ENCODE measurements at regions not wholly inside any gene's neighbourhood (a gene's known extent, or its start where the extent isn't known, plus 50 kb on each side); places are given as distances from the start of the nearest gene placed in this dataset.
"Not testable (repeated sequence)": the region's sequence is repeated elsewhere in the genome, so short reads cannot be mapped to it uniquely, and the experiment has no call there.

DNA sequence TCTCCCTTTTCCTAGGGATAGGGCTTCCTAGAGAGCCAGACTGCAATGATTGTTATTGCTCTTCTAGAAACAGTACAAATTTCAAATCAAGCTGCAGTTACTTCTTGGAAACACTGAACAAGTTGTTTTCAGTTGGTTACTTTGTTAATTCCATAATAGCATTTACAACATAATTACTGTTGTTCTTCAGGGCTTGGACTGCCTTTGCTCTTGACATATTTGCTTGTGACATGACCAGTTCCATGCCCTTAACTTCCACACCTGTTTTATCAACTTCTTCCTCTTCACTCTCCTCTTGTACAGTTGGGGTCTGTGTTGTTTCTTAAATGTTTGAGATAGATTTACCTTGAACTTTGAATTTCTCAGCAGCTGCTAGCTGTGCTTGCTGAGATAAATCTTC lies 104.4 kb downstream of the SEC23IP start:
- no peak for DNase-seq

DNA sequence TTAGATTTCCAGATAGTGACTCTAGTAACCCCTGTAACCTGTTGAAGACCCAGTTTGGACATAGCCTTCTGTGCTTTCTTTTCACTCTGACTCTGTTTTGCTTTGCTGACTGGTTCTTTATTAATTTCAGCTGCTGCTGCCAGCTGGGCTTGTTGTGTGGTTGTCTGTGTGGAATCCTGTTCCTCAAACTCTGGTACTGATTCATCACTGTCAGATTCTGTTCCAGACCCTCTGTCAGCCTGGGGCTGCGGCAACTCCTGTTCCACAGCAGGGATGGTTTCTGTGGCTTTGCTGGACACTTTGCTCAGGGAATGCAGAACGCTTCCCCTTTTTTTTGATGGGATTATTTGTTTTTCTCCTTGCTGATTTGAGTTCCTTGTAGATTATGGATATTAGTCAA lies 104.9 kb downstream of the SEC23IP start:
- no peak for DNase-seq

DNA sequence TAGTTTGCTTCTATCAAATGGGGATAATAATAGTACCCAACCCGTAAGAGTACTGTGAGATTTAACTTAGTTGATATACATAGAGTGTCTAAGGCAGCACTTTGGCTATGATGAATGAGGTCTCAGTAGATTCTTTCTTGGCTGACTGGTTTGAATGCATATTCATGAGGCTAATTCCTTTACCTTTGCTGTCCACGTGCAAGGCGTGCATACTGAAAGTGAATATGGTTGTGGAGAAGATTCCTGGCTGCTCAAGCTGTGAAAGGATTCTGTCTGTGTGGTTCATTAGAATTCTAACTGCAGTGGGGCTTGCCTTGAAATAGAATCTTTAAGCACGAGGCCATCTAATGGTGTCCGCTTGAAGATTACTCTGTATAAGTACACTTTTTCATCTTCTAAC lies 110.3 kb downstream of the SEC23IP start:
- no peak for DNase-seq

DNA sequence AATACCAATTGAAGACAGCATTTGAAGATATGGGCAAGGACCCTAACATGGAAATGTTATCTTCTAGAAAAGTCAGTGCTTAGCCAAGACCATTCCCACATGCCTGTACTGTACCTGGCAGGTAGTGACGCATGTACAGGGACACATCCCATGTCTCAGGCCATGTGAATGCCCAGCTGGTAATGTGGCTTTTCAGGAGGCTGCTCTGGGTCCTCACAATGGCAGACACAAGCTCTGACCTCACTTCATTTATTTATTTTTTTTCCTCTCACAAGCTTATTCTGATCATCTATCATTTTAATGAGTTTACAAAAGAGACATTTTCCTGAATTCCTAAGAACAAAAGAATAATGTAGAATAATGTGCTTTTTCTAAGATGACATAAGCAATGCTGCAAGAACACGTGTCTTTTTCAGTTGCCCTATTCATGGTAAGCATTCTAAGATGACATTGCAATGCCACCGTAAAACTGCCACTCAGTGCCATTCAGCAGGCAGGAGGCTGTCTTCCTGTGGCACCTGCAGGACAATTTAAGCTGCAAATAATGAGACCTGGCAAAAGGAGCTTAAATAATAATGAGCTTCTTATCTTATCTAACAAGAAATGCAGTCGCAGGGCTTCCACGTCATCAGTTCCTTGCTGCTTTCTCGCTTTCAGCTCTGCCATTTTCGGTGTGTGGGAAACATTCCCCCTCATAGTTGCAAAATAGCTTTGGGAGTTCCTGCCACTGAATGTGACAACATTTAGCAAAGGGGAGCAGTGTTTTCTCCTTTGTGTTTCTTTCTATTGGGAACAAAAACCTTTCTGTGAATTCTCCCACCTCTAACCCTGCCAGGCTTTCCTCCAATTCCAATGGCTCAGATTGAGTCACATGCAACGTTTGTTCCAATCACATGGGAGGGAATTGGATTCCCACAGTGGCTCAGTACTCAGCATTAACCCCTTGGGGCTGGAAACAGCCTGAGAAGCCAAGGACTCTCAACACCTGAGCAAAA lies 113.0 kb downstream of the SEC23IP start:
- no peak for DNase-seq

DNA sequence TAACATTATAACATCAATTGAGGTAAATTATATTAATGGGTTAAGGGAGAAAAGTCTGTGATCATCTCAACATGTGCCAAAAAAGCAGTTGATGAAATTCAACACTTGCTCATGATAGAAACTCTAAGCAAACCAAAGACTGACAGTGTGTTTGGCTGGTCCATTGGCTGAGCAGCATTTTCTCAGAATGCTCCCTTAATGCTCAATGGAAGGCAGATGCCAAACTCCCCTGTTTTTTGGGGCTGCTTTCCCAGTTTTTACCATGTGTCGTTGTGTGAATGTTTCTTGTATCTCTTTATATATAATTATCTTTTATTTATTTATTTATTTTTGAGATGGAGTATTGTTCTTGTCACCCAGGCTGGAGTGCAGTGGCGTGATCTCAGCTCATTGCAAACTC lies 114.7 kb downstream of the SEC23IP start:
- DNase-seq, result no peak

DNA sequence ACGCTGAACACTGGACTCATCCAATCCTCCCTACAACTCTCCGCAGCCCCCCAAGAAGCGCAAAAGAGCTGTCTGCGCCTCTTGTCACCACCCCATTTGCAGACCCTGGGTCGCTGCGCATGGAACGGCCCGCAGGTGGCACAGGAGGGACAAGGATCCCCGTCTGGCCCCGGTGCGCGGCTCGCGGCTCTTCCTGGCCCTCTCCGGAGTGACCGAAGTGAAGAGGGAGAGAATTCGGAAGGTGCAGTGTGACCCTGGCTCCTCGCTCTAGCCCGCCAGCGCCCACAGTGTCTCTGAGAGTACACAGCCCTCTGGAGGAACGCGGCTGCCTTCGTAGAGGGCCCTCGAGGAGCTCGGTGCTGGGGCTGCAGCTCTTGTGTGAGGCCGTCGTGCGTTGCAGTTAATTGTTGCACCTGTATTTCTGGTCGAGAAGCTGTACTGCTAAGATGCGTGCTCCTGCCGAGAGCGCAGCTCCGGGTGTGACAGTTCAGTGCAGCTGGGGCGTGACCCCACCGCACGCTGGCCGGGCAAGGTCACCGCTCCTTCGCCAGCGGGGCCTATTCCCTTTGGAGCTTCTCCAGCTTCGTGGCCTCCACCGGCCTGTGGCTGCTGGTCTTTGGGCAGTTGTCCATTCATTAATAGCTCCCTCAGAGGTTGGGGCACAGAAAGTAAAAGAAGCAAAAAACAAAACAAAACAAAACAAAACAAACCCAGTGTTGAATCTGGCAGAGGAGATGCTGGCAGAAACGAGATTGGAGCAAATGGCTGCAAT lies 119.0 kb downstream of the SEC23IP start:
- DNase-seq, result no peak

DNA sequence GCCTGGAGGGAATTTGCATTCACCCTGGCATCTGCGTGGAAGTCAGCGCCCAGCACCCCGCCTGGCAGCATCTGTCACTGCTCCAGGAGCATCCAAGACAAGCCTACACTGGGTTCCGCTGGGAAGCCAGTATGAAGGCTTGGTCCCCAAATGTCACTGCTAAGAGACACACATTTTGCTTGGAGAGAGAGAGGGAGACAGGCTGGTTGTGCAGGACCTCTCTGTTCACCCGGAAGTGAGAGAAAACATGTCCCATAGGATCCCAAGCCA lies 119.5 kb downstream of the SEC23IP start:
- DNase-seq, result no peak

DNA sequence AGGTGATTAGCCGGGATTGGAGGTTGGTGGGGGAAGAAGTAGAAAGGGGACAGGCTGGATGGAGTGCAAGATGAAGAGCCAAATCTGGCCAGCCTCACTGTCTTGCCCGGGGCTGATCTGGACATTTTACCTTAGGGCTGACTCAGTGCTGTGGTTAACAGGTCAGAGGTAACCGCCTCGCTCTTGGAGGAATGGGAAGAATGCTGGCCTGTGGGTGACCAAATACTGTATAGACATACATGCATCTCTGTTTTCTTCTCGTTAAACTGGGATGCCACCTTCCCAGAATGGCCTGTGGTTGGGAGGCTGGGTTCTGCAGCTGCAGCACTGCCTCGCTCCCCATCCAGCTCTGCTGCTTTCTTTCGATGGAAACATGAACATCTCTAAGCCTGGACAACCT lies 120.0 kb downstream of the SEC23IP start:
- DNase-seq, result no peak

DNA sequence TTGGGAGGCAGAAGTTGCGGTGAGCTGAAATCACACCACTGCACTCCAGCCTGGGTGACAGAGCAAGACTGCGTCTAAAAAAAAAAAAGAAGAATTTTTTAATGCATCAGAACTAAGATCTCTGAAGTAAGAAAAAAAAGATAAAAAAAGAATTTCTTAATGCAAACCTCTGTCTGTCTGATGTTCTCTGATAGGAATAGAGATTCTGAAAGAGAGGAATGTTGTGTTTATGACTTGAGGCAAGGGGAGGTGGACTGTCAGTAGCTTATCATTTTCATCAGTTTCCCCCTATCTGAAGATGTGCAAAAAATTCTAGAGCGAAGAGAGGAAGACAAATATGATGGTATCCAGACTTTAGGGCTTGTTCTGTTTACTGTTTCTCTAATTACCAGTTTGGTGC lies 121.5 kb downstream of the SEC23IP start:
- no peak for DNase-seq

DNA sequence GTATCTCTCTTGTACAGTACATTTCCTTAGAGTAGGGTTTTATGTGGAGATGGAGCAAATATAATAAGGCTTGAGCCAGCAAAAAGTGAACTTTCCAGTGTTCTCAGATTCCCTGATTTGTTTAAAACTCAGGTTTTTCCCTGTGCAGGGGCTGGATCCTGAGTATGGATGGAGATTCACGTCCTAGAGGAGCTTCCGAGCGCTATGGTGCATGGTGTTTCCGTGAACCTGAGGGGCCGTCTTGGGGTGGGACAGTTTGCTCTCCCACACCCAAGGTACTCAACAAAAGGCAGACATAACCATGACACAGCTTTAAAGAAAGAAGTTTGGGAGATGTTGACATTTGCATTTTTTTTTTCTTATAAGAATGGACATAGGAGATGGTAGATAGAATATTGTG lies 122.5 kb downstream of the SEC23IP start:
- no peak for DNase-seq

DNA sequence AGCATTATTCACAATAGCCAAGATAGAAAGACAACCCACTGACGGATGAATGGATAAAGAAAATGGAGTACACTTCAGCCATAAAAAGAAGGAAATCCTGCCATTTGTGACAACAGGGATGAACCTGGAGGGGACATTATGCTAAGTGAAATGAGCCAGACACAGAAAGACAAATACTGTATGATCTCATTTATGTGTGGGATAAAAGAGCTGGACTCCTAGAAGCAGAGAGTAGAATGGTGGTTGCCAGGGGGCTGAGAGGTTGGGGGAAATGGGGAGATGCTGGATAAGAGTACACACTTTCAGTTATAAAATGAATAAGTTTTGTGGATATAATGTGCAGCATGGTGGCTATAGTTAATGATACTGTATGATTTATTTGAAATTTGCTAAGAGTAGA lies 124.4 kb downstream of the SEC23IP start:
- no peak for DNase-seq

DNA sequence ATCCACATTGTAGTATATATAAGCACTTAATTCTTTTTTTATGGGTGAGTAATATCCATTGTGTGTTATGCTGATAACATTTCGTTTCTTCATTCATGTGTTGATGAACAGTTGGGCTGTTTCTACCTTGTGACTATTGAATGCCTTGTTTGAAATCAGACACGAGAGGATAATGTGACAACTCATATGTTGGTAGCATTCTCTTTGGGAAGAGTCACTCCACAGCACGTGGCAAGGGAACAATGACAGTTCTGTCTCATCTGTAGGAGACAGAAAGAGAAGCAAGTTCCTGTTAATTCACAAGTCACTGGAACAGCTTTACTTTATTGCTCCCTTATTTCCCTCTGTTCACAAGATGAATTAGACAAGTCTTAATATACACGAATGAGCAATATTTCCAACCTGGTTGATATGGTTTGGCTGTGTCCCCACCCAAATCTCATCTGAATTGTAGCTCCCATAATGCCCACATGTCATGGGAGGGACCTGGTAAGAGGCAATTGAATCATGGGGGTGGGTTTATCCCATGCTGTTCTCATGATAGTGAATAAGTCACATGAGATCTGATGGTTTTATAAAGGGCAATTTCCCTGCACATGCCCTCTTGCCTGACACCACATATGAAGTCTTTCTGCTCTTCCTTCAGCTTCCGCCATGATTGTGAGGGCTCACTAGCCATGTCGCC lies 125.3 kb downstream of the SEC23IP start:
- DNase-seq, result no peak

DNA sequence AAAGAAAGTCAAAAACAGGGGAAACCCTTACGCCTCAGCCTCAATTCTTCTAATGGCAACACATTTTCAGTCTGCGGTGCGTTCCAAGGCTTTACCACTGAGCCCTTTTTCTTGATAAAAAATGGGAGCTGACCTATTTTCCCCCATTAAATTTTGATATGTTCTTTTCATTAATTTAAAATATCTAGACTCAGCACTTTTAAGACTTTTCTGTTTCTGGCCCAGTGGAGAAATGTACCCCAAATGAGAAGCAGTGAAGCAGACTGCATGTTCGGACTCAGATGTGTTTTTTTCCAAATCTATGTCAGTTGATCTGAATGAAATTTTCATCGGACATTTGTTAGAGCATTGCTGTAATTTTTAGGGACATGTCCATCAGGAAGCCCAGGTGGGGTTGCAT lies 126.2 kb downstream of the SEC23IP start:
- no peak for DNase-seq

DNA sequence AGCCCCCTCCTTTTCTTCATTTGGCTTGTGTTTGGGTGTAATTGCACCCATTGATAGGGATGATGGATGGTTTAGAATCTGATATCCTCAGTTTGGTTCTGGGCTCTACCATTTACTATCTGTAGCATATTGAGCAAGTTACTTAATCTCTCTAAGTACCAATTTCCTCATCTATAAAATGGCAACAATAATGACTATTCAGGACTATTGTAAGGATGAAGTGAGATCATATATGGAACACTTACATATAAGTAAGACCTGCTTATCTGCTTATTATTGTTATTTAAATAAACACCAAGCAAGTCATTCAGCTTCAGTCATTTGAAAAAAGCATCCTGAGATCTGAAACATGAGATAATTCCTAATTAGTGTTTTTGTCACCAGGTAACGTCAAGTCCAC lies 127.0 kb downstream of the SEC23IP start:
- no peak for DNase-seq

DNA sequence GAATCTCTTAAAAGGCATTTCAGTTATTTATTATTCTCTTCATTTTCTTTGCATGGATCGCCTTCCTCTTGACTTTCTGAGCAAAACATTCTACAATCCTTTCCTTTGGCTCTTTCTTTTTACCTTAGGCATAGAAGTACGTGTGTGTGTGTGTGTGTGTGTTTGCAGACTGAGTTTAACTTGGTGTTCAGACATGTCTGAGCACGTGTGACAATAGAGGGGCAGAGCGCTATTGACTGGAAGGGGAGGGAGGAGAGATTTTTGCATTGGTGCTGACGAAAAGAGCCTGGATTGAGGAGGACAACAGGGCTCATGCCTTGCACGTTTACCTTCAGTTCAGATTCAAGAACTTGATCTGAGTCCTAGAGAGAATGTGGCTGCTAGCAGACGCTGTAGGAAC lies 129.8 kb downstream of the SEC23IP start:
- no peak for DNase-seq

DNA sequence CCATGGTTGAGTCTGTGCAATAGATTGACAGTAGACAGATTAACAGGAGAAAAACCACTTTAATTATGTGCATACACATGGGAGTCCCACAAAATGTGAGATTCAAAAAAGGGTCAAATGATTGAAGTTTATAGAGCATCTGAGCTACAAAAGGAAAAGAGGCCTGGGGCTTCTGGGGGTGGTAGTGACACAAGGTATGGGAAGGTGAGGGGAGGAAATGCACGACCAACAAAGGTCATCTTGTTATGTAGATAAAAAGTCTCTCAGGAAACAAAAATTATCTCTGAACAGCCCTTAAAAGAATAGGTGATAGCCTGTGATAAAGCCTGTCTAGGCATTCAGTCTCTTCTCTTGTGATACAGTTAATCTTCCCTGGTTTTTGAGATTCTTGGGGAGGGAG lies 141.7 kb downstream of the SEC23IP start:
- no peak for DNase-seq

DNA sequence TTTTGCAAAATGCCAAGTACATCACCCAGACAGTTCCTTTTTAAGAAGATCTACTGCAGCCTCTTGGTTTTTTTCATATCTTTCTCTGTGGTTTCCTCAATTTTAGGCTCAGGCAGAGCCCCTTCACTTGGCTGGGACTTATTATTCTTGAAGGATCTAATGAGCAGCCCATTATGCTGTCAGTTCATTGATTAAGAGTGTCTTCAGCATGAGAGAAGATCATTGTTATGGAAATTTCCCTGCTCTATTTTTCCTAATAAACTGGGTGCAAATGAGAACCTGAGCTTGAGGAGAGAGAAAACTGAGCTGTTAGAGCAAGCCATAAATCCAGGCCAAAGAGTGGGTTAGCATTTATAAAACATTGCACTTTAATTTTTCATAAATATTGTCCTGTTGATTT lies 146.5 kb downstream of the SEC23IP start:
- no peak for DNase-seq

DNA sequence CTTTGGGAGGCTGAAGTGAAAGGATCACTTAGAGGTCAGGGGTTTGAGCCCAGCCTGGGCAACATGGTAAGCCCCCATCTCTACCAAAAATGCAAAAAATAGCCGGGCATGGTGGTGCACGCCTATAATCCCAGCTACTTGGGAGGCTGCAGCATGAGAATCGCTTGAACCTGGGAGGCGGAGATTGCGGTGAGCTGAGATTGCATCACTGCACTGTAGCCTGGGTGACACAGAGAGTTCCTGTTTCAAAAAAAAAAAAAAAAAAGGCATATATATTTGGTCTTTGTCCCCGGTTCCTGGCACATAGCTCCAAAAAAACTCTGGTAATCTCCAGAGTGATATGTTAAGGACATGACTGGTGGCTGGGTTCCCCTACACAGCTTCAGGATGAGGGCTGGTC lies 147.3 kb downstream of the SEC23IP start:
- no peak for DNase-seq

DNA sequence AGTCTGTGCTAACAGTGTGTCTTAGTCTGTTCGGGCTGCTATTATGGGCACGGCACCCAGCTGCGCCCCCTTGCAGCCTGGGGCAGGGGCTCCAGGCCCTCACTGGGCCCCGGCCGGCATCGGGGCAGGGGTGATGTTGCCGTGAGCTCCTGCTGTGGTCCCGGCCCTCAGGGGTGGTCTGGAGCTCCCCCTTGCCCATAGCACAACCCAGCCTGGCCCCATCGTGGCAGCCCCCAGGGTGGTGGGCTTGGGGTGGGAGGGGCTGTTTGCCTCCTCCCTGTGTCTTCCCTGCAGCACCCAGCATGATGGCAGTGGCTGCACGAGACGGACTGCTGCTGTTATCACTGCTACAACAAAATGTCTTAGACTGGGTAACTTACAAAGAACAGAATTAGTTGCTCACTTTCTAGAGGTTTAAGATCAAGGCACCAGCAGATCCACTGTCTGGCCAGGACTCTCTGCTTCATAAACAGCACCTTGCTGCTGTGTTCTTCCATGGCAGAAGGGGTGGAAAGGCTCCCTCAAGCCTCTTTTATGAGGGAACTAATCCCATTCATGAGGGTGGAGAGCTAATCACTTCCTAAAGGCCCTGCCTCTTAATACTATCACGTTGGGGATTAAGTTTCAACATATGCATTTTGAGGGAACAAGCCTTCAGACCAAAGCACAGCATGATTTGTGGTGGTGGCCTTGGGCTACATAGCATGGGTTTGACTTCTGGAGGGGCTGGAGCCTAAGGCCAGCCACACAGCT lies 149.5 kb downstream of the SEC23IP start:
- no peak for DNase-seq

DNA sequence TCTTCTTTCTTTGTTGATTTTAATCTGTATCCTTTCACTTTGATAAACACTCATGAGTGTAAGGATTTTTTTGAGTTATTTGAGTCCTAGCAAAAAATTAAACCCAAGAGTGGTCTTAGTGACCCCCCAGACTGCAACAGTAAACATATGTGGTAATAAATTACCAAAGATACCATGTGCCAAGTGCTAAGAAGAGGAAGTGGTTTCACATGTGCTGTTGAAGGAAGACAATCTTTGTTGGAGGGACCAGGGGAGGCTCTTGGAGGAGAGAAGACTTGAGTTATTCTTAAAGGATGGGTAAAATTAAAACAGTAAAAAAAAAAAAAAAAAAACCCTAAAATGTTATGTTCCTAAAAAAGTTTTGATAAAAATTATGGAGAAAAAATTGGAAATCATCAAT lies 150.2 kb downstream of the SEC23IP start:
- no peak for DNase-seq

DNA sequence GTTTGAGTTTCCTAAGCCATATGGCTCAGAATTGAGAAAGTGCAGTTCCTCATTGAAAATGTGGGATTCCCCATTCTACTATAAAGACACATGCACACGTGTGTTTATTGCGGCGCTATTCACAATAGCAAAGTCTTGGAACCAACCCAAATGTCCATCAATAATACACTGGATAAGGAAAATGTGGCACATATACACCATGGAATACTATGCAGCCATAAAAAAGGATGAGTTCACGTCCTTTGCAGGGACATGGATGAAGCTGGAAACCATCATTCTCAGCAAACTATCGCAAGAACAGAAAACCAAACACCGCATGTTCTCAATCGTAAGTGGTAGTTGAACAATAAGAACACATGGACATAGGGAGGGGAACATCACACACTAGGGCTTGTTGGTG lies 154.8 kb downstream of the SEC23IP start:
- DNase-seq, result not testable (repeated sequence)

DNA sequence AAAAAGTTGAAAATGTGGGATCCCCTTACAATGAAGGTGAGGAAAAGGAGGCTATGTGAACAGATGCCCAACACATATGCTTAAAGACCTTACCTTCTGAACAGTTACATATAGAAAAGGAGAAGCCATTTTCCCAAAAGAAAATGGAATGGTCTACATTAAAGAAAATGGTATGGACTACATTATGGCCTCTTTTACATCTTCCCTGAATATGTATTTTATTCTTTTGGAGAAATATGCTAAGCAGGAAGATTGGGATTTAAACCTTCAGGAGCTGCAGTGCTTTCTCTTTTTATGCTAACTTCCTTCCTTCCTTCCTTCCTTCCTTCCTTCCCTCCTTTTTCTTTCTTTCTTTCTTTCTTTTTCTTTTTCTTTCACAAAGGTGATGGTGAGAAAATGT lies 155.4 kb downstream of the SEC23IP start:
- DNase-seq, result no peak

DNA sequence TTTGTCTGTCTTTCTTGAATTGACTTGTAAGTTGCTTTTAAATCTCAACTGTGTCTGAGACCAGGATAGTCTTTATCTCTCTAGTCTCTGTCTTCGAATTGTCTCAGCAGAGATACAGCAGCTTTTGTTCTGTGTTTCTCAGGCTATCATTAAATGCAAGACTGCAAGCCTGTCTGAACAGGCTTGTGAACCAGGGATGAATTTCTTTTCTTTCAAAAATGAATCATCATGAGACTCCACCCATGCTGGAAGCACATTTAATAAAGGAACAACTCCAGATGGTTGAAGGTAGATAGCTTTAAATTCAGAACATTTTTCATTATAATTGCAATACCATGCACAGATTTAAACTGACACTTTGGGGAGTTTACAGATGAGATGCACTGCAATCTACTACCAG lies 155.9 kb downstream of the SEC23IP start:
- DNase-seq, result no peak
